OCI-LY7 (cell line): ENCODE measurements at regions not wholly inside any gene's neighbourhood (a gene's known extent, or its start where the extent isn't known, plus 50 kb on each side); places are given as distances from the start of the nearest gene placed in this dataset.

ENCODE experiments used
- CTCF ChIP-seq: fragments of 200-600 bp; sonication (generic); conservative IDR thresholded peaks from 2 replicates; pipeline ENCODE4 v1.5.1; 2014; ENCODE audit warnings: mild to moderate bottlenecking, antibody characterized with exemption, low read length, moderate library complexity, mixed read lengths
- EZH2phosphoT487 ChIP-seq: fragments of 200-600 bp; sonication (generic); IDR thresholded peaks from 2 replicates; pipeline ENCODE4 v1.6.1; 2018; ENCODE audit warnings: low read depth, borderline replicate concordance, mild to moderate bottlenecking, mixed run types, antibody characterized with exemption, low read length, moderate library complexity, mixed read lengths

GRCh38 chr6:40914005-40914404 lies 125.0 kb downstream of the UNC5CL start:
- TF ChIP-seq CTCF (no peak), EZH2phosphoT487 (no peak)
